ENCODE measurements at regions not wholly inside any gene's neighbourhood (a gene's known extent, or its start where the extent isn't known, plus 50 kb on each side); places are given as distances from the start of the nearest gene placed in this dataset.
A peak's percentile ranks its signal among the peaks of the same experiment; 100 is the strongest.
"Not testable (repeated sequence)": the region's sequence is repeated elsewhere in the genome, so short reads cannot be mapped to it uniquely, and the experiment has no call there.

DNA sequence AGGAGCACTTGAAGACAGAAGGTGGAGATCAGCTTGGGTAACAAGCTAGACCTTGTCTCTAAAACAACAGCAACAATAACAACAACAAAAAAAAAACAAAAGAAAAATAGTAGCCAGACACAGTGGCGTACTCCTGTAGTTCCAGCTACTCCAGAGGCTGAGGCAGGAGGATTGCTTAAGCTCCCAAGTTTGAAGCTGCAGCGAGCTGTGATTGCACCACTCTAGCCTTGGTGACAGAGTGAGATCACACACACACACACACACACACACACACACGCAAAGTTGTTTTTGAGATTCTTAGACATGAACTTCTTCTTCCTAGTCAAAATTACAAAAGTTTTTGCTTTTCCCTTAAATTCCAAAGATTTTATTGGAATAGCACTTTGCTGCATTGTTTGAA is 93.0 kb upstream of the IGSF10 start:
- no peak for DNase-seq (ENCODE audit: low spot score)

DNA sequence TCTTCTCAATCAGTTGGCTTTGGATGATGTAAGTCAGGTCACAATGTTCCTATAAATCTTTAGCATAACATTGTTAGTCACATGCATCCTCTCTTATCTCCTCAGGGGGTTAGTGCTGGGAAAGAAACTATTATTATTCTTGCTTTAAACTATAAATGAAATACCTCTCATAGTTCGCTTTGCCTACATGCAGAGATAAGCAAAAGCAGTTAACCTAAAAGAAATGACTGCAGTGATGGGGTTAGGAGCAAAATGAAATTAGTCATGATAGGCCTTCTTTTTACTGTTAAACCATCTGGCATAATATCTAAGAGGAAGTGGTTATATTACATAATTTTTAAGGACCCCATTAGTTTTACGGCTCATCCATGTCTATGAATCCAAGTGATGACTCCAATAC is 91.7 kb upstream of the IGSF10 start:
- DNase-seq (ENCODE audit: low spot score), result no peak

DNA sequence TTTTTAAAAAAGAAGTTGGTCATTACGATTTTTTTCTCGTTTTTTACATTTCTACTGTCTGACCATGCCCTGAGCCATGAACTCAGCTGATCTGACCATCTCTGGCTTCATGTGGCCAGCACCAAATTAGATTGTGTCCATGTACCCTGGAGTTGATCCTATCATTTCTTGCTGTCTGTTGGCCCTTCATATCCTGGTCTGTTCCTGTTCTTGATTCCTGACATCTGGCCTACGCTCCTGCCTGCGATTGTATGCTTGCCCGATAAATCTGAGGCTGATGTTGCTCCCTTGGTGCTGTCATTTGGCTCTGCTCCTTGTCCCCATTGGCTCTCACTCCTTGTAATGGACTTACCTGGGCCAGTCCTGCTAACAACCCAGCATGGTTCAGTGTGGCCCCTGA is 89.8 kb upstream of the IGSF10 start:
- DNase-seq (ENCODE audit: low spot score), result no peak

DNA sequence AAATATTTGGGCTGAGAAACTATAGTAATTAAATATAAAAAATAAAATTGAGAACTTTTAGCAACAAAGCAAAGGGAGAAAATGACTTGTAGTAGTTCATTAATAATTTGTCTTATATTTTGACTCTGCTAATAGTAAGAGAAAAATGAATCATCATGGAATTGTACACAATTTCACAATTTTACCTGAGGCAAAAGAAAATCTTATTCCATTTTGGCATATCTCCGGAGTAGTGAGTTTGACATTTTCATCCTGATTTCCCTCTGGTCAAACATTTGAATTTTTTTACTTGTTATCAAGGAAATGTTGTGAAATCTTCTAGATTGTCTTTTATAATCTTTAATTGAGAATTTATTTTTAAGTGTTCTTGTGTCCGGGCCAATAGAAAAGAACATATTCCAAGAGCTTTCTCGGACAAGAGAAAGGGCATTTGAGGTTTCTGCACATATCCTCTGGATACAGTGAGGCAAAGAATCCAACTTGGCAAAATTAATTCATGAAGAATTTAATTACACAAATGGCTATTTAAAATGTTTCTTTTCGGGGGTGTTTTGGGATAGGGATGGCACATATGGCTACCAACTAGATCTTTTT is 89.3 kb upstream of the IGSF10 start:
- no peak for DNase-seq (ENCODE audit: low spot score)

DNA sequence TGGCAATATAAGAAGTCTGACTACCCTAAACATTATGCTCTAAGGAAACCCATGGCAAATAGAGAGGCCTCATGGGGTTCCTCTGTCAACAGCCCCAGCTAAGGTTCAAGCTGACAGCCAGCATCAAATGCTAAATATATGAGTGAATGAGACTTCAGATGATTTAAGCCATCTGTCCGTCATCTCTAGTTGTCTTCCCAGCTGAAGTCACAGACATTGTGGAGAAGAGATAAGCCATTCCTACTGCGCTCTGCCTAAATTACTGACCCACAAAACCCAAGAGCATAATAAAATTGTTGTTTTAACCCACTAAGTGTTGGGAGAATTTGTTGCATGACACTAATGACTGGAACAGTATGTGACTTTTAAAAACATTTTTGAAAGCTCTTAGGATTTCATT is 87.3 kb upstream of the IGSF10 start:
- no peak for DNase-seq (ENCODE audit: low spot score)

DNA sequence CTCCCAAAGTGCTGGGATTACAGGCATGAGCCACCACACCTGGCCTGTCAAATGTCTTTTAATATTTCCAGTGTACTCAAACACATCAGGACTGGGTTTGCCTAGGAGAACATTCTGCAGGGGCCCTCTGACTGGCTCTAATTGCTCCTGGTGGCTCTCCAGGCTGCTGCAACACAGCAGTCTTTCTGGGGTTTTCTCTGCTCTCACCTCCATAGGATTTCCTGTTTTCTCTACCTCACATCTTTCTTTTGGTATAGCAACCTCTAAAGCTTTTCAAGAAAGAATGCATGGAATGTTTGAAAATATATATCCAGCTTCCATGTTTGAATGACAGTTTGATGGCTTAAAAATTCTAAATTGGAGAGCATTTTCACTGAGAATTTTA is 83.3 kb upstream of the IGSF10 start:
- DNase-seq (ENCODE audit: low spot score), result no peak

DNA sequence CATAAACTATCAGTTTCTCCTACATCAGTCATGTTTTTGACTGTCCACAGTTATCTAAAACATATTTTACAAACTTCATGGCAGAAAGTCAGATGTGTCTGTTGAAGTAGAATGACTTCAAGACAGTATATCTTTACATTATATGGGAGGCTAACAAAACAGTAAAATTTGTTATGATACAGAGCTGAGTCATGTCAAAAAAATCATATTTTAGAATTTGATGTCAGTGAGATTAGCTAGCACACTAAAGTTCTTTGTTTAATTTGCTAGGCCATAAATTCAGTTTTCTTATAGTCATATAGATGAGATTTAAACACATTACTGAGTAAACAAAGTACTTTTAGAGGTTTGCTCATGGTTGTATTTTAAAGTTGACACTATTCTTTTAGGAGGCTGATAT is 80.3 kb upstream of the IGSF10 start:
- no peak for DNase-seq (ENCODE audit: low spot score)

DNA sequence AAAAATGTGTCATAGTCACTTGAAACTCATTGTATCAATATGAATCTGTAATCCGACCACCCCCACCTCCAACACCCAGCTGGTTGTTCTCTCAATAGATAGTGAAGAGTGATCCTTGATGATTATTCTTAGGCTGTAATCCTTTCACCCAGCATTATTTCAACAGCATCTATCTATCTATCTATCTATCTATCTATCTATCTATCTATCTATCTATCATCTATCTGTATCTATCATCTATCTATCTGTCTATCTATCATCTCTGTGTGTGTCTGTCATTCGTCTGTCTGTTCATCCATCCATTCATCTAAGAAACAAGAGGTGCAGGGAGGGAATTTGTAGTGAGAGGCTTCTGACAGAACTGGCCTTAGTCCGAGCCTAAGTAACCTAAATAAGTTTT is 78.7 kb upstream of the IGSF10 start:
- no peak for DNase-seq (ENCODE audit: low spot score)

DNA sequence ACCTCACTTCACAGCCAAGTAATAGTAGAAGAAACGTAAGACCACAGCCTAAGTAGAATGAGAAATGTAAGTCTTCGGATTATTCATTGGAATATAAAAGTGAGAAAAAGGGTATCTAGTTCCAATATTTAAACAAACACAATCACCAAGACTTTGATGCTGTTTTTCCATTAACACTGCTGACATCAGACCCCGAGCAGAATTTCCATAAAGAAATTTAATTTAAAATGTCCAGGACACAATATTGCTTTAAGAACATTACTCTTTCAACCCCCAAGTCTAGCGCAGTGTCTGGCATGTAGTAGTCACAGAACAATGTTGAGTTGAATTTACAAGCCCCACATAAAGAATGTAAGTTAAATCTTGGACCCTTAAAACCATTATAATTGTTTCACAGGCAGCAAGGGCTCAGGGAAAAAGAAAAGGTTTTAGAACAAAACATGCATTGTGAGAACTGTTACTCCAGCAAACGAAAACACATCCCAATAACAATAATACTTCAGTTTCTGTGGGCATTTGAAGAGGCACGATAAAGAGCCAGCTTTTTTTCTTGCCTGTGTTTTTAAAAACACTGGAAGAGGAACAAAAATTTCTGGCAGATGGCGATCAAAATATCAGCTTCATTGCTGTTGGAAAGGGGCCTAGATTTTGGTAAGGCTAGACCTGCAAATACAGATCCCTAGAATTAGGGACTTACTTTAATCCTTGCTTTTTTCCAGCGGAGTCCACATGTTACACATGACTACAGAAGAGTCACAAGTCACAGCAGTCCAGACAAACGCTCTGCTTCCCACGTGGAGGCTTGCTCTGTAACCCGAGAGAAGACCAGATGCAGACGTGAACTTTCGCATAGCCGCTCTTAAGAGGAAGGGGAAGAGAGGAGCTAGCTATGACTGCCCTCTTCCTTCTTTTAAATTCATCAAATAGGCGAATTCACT is 77.9 kb upstream of the IGSF10 start:
- DNase-seq (ENCODE audit: low spot score), result peak; percentile 32

DNA sequence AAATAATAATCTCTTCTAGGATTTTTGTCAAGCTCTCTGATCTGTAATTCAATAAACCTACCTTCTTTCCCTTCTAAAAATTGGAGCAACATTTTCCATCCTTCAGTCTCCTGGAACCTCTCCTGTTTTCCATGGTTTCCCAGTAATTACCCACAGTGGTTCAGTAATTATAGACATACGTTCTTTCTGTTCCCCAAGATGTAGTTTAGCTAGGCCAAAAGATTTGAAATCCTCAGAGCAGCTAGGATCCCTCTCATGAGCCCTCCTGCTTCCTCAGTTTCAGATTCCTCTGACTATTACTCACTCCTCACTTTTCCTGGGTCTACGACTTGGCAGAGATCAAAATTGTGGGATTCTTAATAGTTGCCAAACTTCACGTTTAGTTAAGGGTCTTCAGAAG is 76.9 kb upstream of the IGSF10 start:
- peak; percentile 50 for DNase-seq (ENCODE audit: low spot score)

DNA sequence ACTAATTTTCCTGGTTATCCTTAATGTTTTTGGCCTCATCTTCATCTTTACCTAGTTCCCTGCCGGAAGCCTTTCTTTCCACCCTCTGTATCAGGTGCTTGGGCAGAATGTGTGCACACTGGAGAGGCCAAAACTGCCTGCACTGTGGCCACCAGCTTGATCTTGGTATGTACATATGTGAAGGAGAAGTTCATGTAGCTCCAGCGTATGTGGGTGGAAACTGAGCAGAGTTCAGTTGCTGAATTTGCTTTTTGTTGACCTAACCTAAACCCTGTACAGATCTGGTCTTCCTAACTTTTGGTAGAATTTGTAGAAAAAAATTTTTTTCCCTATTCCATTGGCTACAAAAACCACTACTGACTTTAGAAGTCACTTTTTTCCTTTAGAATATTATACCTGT is 65.9 kb upstream of the IGSF10 start:
- DNase-seq (ENCODE audit: low spot score), result no peak

DNA sequence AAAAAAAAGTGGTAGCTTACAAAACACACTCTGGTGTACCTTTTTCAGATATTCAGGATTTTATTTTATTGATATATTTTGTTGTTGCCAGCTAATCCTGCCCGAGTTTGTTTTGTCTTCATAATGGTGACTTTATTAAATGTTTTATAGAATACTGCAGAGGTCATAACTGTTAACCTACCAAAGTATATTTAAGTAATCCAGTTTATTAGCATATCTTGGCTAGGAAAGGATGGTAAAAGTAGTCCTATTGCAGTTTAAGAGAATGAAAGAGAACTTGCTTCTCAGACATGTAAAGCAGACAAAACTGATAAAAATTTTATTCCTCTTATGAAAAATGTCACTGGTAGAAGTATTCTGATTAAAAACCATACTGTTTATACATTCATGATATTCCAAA is 59.2 kb upstream of the IGSF10 start:
- DNase-seq (ENCODE audit: low spot score), result no peak

DNA sequence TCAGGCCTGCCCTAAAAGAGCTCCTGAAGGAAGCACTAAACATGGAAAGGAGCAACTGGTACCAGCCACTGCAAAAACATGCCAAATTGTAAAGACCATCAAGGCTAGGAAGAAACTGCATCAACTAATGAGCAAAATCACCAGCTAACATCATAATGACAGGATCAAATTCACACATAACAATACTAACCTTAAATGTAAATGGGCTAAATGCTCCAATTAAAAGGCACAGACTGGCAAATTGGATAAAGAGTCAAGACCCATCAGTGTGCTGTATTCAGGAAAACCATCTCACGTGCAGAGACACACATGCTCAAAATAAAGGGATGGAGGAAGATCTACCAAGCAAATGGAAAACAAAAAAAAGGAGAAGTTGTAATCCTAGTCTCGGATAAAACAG is 50.6 kb upstream of the IGSF10 start:
- not testable (repeated sequence) for DNase-seq (ENCODE audit: low spot score)
